CD4-positive, alpha-beta T cell treated with Interleukin-6 for 4 hours (primary cell): ENCODE measurements at regions not wholly inside any gene's neighbourhood (a gene's known extent, or its start where the extent isn't known, plus 50 kb on each side); places are given as distances from the start of the nearest gene placed in this dataset.
"Not testable (repeated sequence)": the region's sequence is repeated elsewhere in the genome, so short reads cannot be mapped to it uniquely, and the experiment has no call there.

Experiments used
- DNase-seq: peaks from one replicate; pipeline ENCODE4 v3.0.0-alpha.2; 2020; ENCODE audit warnings: mixed read lengths

DNA sequence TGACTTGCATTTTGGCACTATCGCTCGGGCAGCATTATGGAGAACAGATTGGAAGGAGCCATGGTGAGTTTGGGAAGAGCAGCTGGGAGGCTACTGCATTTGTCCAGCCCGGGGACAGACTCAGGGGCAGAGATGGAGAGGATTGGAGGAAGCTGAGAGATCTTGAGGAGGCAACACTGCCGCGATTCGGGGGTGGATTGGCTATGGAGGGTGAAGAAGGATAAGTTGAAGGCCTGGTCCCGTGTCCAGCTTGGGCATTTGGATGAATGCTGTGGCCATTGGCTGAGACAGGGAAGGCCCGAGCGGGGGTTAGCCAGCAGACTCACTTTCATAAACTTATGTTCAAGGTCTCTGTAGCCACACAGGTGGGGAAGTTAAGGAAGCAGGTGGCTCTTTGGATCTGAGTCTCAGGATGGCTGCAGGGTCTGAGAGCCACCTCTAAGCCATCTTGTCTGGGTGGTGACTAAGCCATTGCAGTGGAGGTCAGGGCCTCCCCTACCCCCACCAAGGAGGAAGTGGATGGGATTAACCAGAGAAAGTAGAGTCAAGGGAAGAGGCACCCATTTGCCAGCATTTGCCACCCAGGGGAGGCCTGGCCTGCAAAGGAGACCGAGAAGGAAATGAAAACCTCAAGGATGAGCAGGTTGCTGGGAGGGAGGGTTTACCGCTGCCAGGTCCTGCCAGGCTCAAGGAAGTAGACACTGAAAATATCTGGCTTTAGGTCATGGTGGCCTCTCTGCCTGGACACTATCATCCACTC, 144.0 kb upstream of the TLE3 start:
- DNase-seq: no peak

DNA sequence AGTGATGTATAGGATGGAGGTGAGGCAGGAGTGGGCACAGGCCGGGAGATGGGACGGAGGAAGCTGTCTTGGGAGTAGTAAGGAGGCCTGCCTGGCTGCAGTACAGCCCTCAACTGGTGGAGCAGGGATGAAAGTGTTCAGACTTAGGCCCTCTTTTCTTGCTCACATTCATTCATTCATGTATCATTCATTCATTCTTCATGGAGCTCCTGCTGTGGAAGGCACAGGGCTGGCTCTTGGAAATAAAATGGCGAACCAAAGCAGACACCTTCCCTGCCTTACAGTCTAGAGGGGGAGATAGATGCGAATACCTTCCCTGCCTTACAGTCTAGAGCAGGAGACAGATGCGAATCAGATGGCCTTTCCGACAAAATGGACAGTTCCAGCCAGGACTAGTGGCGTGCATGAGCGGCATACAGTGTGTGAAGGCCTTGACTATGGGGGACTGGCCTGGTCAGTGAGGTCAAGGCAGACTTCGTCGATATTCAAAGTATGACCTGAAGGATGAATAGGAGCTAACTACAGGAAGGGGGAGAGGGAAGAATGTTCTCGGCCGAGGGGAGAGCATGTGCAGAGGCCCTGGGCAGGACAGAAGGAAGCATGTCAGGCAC, 143.2 kb upstream of the TLE3 start:
- no peak for DNase-seq

DNA sequence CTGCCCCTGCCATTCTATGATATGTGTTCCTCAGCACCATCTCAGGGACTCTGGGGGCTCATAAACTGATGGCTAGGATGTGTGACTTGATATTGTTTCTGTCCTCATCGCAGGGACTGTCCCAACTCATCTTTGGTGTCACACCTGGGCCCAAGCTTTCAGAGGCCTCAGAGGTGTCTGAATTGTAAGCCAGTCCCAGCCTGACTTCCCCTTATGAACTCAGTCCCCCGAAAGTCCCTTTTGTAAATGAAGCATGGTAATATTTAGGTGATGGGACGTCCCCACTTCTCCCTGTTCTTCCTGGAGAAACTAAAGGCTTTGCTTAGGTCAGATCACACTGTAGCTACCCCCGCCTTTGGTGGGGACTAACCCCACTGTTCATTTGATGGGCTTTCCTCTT, 142.4 kb upstream of the TLE3 start:
- DNase-seq: no peak

DNA sequence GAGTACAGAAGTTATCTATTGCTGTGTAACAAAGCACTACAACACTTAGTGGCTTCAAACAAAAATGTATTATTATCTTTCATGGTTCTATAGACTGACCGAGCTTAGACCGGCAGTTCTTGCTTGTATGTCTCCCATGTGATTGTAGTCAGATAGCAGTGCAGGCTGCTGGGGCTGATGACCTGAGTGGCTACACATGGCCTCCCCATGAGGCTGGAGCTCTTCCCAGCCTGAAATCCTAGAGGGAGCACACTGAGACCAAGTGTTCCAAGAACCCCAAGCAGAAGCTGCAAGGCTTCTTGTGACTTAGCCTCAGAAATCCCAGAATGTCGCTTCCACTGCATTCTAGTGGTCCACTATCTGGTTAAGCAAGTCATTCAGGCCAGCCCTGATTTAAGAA, 141.2 kb upstream of the TLE3 start:
- DNase-seq: no peak

DNA sequence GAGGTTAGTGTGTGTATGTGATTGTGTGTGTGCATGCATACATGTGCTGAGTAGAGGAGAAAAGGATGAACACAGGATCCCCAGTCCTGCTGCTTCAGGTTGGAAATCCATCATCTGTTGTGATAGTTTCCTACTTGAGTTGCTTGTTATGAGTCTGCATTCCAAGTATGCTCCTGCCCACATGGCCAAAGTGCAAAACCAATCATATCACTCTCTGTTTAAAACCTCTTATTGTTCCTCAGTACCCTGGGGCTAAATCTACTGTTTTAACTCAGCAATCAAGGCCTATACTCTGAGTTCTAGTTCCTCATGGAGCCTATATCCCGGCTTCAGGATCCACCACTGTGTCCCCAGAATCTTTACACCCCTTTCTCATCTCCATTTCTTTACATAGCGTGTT, 139.9 kb upstream of the TLE3 start:
- no peak for DNase-seq

DNA sequence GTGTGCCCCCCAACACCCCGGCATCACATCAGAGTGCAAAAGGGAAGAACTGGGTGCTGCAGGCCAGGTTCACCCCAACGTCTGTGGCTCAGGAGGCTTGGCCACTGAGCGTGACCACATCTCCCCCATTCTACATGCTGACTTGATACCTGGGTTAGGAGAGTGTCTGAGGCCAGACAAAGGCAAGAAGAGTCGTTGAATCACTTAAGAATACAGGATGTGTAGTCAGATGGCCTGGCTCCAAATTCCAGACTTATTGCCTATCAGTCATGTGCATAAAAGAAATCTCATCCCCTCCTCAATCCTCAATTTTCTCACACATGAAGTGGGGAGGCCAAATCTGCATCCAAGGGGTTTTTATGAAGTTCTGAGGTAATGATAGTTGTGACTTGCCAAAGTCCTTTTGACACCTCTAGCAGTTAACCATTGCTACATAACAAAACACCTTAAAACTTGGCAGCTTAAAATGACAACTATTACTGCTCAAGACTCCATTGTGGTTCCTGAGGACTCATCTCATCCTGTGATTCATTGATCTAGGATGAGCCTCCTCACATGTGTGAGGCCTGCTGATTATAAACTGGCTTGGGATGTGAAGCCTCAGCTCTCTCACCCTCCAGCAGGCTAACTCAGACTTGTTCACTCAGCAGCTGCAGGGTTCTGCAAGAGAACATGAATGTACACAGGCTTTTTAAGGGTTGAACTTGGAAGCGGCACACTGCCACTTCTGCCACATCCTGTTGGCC, 138.8 kb upstream of the TLE3 start:
- no peak for DNase-seq

DNA sequence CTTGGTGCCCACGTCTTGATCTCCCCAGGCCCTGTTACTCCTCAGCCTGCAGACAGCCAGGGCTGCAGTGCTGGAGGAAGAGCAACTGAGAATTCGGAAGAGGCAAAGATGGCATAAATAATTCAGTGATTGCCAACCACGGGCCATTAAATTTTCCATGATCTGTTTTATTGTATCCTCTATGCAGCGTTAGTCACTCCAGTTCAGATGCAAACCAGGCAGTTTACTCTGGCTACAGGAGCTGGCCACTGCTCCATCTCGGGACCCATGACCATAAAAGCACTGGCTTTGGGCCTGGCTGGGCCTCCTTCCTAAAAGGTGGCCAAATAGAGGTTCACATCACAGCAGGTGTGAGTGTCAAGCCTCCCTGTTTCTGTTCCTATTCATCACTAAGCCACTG, 137.6 kb upstream of the TLE3 start:
- DNase-seq: no peak

DNA sequence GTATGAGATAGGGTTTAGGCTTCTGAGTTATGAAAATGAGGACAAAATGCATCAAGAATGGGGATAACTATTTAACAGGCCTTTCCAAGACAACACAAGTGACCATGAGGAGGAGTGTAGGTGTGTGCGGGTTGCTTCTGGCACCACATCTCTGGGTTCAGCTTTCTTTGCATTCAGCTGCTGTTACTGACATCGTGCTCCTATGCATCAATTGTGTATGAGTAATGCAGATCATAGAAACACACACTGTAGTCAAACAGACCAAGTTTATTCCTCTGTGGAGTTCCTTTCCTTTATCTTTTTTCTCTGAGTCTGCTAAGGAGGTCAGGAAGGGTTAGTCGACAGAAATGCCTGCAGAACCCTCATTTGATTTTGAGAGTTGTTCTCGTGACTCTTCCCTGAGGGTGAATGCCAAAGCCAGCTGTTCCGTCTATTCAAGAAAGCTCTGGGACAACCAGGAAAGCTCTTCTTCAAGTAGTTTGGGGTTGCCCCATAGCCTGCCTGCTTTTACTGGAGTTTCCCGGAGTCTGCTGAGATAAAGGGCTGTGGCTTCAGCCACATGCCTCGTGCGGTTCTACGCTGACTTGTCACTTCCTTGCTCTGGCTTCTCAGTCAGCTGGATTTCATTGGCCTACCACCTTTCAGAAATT, 136.7 kb upstream of the TLE3 start:
- no peak for DNase-seq

DNA sequence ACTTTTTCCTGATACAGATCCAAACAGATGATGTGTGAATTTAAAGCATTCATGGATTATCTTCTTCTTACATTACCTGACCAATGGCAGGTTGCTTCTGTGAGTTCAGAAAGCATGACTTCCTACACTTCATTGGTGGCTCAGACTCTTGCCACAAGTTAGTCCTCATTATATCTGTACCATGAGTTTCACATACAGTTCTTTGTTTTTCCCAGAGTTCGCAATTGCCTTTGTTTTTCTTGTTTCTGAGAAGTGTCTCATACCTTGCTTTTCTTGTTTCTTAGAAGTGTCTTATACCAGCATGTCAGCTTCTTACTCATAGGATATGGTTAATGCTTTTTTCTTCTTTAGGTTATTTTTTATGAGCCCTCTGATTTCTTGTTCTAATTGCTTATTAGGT, 133.8 kb upstream of the TLE3 start:
- DNase-seq: no peak

DNA sequence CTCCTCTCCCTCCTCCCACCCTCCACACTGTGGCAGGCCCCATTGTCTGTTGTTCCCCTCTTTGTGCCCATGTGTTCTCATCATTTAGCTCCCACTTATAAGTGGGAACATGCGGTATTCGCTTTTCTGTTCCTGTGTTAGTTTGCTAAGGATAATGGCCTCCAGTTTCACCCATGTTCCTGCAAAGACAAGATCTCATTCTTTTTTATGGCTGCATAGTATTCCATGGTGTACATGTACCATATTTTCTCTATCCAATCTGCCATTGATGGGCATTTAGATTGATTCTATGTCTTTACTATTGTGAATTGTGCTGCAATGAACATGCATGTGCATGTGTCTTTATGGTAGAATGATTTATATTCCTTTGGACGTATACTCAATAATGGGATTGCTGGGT, 130.2 kb upstream of the TLE3 start:
- DNase-seq: not testable (repeated sequence)

DNA sequence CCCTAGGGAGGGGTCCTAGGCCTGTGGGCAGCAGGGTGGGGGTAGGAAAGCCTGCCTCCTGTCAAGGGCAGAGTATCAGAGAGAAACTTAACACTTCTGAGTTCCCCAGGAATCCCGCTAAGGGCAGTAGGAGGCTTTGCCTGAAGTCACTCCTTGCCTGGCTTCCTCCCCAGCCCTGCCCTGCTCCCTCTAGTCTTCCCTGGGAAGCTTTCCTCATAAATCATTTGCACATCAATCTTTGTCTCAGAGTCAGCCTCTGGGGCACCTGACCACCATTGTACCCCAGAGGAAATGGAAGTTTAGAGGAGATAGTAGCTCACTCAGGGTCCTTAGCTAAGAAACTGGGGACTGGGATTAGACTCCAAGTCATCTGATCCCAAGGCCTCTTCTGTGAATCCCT, 129.4 kb upstream of the TLE3 start:
- no peak for DNase-seq

DNA sequence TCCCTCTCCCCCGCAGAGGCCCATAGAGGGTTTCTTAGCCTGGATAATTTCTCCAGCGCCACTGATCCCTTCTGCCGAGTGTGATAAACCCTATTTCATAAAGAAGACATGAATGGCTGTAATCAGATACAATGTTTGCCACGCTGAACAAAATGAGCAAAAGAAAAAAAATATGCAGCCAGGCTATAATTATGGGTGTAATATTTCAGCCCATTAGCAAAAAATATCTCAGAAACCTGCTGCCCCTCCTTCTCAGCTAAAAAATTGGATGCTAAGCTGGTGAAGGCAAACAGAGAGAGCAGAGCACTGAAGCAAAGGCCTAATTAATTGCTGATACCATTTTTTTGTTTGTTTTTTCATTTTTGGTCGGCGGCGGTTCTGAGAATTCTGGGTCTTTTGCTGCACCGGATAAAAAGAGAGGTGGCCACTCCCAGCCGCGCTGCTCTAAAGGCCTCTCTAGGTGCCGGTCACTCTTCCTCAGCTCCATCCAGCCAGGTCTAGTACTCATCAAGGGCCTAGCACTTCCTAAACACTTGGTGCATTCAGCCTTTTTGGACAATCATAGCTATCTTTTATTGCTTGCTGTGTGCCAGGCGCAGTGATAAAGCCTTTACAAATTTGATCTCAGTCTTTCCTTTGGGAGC, 128.7 kb upstream of the TLE3 start:
- no peak for DNase-seq

DNA sequence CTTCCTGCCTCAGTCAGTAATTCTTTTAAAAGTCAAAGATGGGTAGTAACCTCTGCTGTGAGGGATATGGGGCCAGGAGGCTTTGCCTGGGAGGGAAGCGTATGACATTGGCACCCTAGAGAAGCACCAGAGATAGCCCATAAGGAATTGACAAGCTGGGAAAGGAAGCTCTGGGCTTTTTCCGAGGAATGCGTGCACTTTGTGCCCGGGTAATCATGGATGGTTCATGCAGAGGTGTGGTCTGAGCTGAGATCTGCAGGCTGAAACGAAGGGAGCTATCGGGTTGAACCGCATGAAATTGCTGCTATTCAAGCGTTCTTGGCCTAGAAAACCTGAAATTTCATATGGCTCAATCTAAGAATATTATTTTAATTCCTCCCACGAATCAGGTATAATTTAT, 127.7 kb upstream of the TLE3 start:
- DNase-seq: no peak

DNA sequence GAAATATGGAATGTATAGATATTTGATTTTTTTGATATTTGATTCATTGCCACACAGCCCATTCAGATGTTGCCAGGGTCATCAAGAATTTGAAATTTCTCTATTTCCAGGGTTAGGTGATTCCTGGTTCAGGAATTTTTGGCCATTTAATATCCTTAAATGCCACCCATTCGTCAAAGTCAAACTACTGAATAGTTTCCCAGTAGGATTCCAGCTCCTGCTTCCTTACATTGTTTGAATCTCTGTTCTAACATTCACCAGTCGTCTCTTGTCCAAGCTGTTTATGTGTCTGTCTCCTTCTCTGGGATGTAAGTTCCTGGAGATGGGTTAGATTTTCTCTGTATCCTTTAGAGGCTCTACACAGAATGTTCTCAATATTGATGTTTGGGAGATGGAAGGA, 124.9 kb upstream of the TLE3 start:
- DNase-seq: no peak

DNA sequence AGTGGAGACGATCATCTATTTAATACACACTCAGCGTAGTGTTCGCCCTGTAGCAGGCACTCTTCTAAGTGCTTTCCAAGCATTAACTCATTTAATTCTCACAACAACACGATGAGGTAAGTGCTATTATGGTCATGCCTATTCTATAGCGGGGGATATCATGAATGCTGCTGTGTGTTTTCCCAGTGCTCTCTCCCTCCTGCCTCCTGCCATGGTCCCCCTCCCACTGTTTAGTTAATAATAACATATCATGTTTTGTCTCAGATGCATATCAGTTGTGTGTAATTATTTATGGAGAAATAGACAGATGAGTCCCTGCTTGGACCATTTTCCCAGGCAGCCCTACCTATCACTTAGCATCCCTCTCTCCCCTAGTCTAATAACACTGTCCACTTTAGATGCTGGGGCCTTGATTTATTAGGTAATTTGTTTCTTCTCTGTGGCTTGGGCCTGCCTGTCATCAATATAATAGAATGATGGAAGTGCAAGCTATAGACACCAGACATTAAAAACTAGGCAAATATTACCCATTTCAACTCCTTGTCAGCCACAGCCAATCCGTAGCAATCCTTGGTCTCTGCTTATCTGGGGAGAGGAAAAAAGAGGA, 122.9 kb upstream of the TLE3 start:
- DNase-seq: no peak

DNA sequence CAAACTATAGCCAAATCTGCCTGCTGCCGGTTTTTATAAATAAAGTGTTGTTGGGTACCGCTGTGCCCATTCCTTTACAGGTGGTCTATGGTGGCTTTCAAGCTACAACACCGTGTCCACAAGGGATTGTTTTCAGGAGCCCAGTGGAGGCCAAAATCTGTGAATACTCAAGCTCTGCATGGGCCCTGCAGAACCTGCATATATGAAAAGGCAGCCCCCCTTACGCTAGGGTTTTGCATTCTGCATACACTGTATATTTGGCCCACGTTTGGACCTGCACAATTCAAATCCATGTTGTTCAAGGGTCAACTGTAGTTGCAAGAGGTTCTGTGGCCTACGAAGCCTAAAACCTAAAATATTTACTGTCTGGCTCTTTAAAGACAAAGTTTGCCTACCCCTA, 122.2 kb upstream of the TLE3 start:
- DNase-seq: no peak

DNA sequence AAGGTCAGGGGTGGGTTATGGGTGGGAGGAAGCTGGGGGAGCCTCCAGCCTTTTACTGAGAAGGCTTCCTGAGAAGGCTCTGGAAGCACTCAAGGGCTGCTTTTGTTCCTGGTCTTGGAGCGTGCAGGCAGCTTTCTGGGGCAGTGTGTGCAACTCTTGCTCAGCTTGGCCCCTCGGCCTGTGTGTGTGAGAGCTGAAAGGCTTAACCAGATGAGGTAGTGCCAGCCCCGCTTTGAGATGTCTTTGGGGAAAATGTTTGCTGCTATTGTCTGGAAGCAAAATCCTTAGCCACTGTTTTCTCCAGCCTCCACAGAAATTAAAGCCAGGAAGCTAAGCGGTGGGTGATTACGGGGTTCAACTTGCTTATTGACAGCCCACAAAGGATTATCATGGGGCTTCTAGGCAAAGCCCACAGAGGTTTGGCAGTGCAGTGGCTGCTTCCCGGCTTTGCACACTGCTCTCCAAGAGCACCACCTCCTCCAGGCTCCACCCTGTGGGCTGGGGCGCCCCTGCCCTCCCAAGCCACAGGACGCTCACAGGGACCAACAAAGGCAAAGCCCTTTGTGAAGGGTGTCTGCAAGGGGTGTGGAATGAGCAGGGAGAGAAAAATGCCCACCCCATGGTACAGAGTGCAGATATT, 121.7 kb upstream of the TLE3 start:
- no peak for DNase-seq

DNA sequence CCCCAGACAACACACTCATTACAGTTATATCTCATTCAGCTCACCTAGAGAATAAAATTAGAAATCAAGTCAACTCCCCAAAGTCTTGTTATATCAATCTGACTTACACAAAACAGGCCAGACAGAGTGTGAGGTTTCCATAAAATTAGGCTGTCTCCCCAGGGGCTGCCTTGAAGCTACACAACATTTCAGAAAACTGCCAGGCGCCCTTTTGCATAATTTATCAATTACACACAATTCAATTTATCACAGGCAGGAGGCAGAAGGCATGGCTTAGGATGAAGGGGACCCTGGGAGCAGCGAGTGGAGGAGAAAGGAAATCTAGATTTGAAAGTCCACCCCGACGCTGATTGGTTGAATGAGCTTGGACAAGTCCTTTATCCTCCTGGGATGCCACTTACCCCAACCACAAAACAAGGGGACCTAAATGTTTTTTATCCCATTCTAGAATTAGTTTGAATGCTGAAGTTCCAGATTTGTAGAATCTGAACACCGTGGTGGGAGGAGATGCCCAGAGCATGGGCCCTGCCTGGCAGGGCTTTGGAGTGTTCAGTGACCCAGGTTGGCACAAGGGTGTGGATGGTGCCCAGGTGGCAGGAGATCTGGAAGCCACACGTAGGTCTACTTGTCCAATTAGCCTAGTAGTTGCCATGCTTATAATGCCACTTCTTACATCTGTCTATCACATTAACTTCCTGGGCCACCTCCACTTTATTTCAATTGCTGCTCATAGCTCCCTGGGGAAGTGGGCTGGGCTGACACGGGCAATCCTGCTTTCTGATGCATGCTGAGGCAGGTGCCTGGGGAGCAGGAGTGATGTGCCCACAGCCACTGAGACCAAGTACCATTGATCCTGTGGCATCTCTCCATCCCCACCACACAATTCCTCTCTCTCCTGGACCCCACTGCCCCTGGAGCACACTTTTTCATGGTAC, 119.8 kb upstream of the TLE3 start:
- DNase-seq: no peak

DNA sequence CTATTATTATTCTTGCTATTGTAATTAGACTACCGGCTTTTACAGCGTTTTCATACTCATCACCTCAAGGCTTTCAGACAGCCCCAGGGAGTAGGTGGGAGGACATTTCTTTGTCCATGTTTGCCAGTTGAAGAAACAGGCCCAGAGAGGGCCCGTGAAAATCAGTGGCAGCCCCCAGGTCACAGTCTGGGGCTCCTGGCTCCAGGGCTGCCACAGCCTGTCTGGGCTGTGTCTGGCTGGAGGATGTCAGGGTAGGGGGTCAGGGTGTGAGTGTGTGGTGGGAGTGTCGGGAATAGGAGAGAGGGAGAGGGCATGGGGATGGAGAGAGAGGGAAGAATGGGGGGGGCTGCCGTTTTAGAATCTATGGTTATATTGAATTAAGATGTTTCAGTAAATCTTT, 118.2 kb upstream of the TLE3 start:
- DNase-seq: no peak

DNA sequence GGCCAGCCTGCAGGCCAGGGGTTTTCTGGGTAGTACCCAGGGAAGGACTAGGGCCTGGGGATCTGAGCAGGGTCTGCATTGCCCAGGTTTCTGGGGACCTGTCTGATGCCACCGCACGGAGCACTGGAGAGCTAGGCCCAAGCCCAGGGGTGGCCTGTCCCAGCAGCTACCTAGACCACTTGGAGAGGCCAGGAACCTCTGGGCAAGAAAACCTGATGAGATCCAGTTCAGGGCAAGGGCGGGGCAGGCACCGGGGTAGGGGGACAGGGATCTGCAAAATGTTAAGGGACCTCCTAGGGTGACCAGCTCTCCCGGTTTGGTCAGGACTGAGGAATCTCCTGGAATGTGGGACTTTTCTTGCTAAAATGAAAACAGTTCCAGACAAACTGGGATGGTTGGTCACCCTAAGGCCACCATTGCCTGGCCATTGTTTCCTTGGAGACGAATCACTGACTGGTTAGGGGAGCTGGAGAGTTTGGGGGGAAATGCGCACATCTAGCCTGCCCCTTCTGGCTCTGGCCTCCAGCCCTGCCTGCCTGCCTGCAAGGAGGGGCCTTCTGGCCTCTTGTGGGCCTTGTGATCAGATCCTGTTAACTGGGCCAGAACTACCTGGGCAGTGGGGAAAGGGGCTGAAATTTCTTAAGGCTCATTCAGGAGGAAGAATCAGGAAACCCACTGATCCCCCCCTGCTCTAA, 117.4 kb upstream of the TLE3 start:
- no peak for DNase-seq
